ENCODE measurements at regions not wholly inside any gene's neighbourhood (a gene's known extent, or its start where the extent isn't known, plus 50 kb on each side); places are given as distances from the start of the nearest gene placed in this dataset.

GRCh38 chr11:71112990-71113389 is 139.4 kb downstream of the SHANK2 start:
- TF ChIP-seq POLR2AphosphoS5 (IDR thresholded peaks at IDR 0.05) (no peak), CTCF (IDR thresholded peaks at IDR 0.05 in 8 of 11, conservative IDR thresholded peaks at IDR 0.05 in 3 of 11) (no peak), POLR2A (IDR thresholded peaks at IDR 0.05) (no peak)
